Nephron progenitor cell (in vitro differentiated cells): ENCODE measurements at regions not wholly inside any gene's neighbourhood (a gene's known extent, or its start where the extent isn't known, plus 50 kb on each side); places are given as distances from the start of the nearest gene placed in this dataset.
"Not testable (repeated sequence)": the region's sequence is repeated elsewhere in the genome, so short reads cannot be mapped to it uniquely, and the experiment has no call there.

Experiments
- DNase-seq: peaks from one replicate; pipeline ENCODE4 v3.0.0; 2021
- H3K27ac Mint-ChIP-seq: 2 replicates; pipeline ENCODE4 v1.8.0; 2021; ENCODE audit warnings: mild to moderate bottlenecking, moderate library complexity, mixed read lengths
- H3K27me3 Mint-ChIP-seq: 2 replicates; pipeline ENCODE4 v1.8.0; 2021; ENCODE audit warnings: mild to moderate bottlenecking, low read depth, mixed read lengths; ENCODE audit not compliant: poor library complexity
- H3K36me3 Mint-ChIP-seq: 2 replicates; pipeline ENCODE4 v1.8.0; 2021; ENCODE audit warnings: low read depth, mixed read lengths
- H3K4me1 Mint-ChIP-seq: 2 replicates; pipeline ENCODE4 v1.8.0; 2021; ENCODE audit warnings: mixed read lengths
- H3K4me3 Mint-ChIP-seq: 2 replicates; pipeline ENCODE4 v1.8.0; 2021; ENCODE audit warnings: mild to moderate bottlenecking, moderate library complexity, mixed read lengths
- H3K9me3 Mint-ChIP-seq: 2 replicates; pipeline ENCODE4 v1.8.0; 2021; ENCODE audit warnings: mild to moderate bottlenecking, moderate library complexity, mixed read lengths
- CTCF ChIP-seq: fragments of 200-600 bp; sonication (generic); IDR thresholded peaks from 2 replicates; pipeline ENCODE4 v1.5.0; 2021; ENCODE audit warnings: antibody characterized with exemption

- DNase-seq, result no peak
- no peaks in the 10 kb centered on the region for H3K36me3 Mint-ChIP-seq
Observed at GRCh38 chr3:154862265-154862664, 217.9 kb upstream of the MME start.

GRCh38 chr3:154852998-154853397, 227.1 kb upstream of the MME start:
- DNase-seq, H3K27me3 Mint-ChIP-seq, H3K27ac Mint-ChIP-seq: not testable (repeated sequence)

More at GRCh38 chr3:154862265-154862664, 217.9 kb upstream of the MME start:
- Mint-ChIP-seq H3K9me3 (no peaks in the 10 kb centered on the region), H3K4me3 (no peak overlapping the region), H3K27ac (no peak overlapping the region), H3K4me1 (peaks cover 4% of the 10 kb centered on the region), H3K27me3 (peaks cover 6% of the 10 kb centered on the region)
- no peak for TF ChIP-seq CTCF

GRCh38 chr3:154852515-154852914, 227.6 kb upstream of the MME start:
- H3K27ac Mint-ChIP-seq, result no peak overlapping the region
- no peak for DNase-seq
- H3K27me3 Mint-ChIP-seq, result peaks cover 3% of the 10 kb centered on the region
- peaks cover 9% of the 10 kb centered on the region for H3K9me3 Mint-ChIP-seq
- no peaks in the 10 kb centered on the region for H3K4me1 Mint-ChIP-seq
- TF ChIP-seq CTCF, result no peak
- no peak overlapping the region for H3K4me3 Mint-ChIP-seq
- no peaks in the 10 kb centered on the region for H3K36me3 Mint-ChIP-seq

More at GRCh38 chr3:154852998-154853397, 227.1 kb upstream of the MME start:
- H3K4me3 Mint-ChIP-seq, H3K9me3 Mint-ChIP-seq, H3K4me1 Mint-ChIP-seq, H3K36me3 Mint-ChIP-seq: not testable (repeated sequence)

- no peaks in the 10 kb centered on the region for H3K36me3 Mint-ChIP-seq
- no peak overlapping the region for H3K4me3 Mint-ChIP-seq
- no peak overlapping the region for H3K27ac Mint-ChIP-seq
- peaks cover 3% of the 10 kb centered on the region for H3K27me3 Mint-ChIP-seq
- DNase-seq, result no peak
- TF ChIP-seq CTCF, result no peak
- H3K4me1 Mint-ChIP-seq, result no peaks in the 10 kb centered on the region
- peaks cover 9% of the 10 kb centered on the region for H3K9me3 Mint-ChIP-seq
Observed at GRCh38 chr3:154851644-154852043, 228.5 kb upstream of the MME start.

- no peak for TF ChIP-seq CTCF
- H3K27ac Mint-ChIP-seq, result no peak overlapping the region
- DNase-seq, result no peak
- no peak overlapping the region for H3K4me3 Mint-ChIP-seq
- no peaks in the 10 kb centered on the region for H3K4me1 Mint-ChIP-seq
- peaks cover 3% of the 10 kb centered on the region for H3K27me3 Mint-ChIP-seq
- no peaks in the 10 kb centered on the region for H3K36me3 Mint-ChIP-seq
- peaks cover 5% of the 10 kb centered on the region for H3K9me3 Mint-ChIP-seq
Observed at GRCh38 chr3:154850921-154851320, 229.2 kb upstream of the MME start.

GRCh38 chr3:154849408-154849807, 230.7 kb upstream of the MME start:
- H3K27me3 Mint-ChIP-seq, result no peaks in the 10 kb centered on the region
- H3K27ac Mint-ChIP-seq, result no peak overlapping the region
- peaks cover 5% of the 10 kb centered on the region for H3K9me3 Mint-ChIP-seq

More at GRCh38 chr3:154849408-154849807, 230.7 kb upstream of the MME start:
- H3K4me1 Mint-ChIP-seq, result no peaks in the 10 kb centered on the region
- no peak for TF ChIP-seq CTCF
- H3K36me3 Mint-ChIP-seq, result no peaks in the 10 kb centered on the region
- no peak overlapping the region for H3K4me3 Mint-ChIP-seq
- DNase-seq, result no peak
